Adipocyte (in vitro differentiated cells): ENCODE measurements at regions not wholly inside any gene's neighbourhood (a gene's known extent, or its start where the extent isn't known, plus 50 kb on each side); places are given as distances from the start of the nearest gene placed in this dataset.

Source experiments
- DNase-seq: peaks from one replicate; pipeline ENCODE4 v3.0.0-alpha.2; 2015; ENCODE audit warnings: low read depth
- H3K27me3 ChIP-seq: replicated peaks from 2 replicates; pipeline ENCODE4 v1.7.0; 2013; ENCODE audit warnings: mild to moderate bottlenecking, low read length, moderate library complexity; ENCODE audit not compliant: control insufficient read depth, insufficient read depth
- H3K36me3 ChIP-seq: 2 replicates; pipeline ENCODE4 v1.7.0; 2013; ENCODE audit warnings: low read length, mild to moderate bottlenecking, moderate library complexity; ENCODE audit not compliant: control insufficient read depth, insufficient read depth, severe bottlenecking
- H3K4me1 ChIP-seq: 2 replicates; pipeline ENCODE4 v1.7.0; 2013; ENCODE audit warnings: mild to moderate bottlenecking, low read length, moderate library complexity; ENCODE audit not compliant: control insufficient read depth, insufficient read depth
- H3K4me3 ChIP-seq: 2 replicates; pipeline ENCODE4 v1.7.0; 2013; ENCODE audit warnings: mild to moderate bottlenecking, low read length, moderate library complexity
- H3K9ac ChIP-seq: 2 replicates; pipeline ENCODE4 v1.7.0; 2013; ENCODE audit warnings: mild to moderate bottlenecking, low read length, moderate library complexity
- H3K9me3 ChIP-seq: 2 replicates; pipeline ENCODE4 v1.7.0; 2013; ENCODE audit warnings: mild to moderate bottlenecking, low read length, moderate library complexity; ENCODE audit not compliant: control insufficient read depth

GRCh38 chr5:73357576-73357975 is 91.0 kb downstream of the FOXD1 start:
- DNase-seq, result no peak
- Histone ChIP-seq H3K4me3 (no peak overlapping the region), H3K27me3 (peaks cover 42% of the 10 kb centered on the region), H3K4me1 (no peaks in the 10 kb centered on the region), H3K9me3 (no peaks in the 10 kb centered on the region), H3K9ac (no peak overlapping the region), H3K36me3 (no peaks in the 10 kb centered on the region)

GRCh38 chr5:73355108-73355507 is 93.5 kb downstream of the FOXD1 start:
- no peak for DNase-seq
- no peaks in the 10 kb centered on the region for H3K36me3 ChIP-seq

DNA sequence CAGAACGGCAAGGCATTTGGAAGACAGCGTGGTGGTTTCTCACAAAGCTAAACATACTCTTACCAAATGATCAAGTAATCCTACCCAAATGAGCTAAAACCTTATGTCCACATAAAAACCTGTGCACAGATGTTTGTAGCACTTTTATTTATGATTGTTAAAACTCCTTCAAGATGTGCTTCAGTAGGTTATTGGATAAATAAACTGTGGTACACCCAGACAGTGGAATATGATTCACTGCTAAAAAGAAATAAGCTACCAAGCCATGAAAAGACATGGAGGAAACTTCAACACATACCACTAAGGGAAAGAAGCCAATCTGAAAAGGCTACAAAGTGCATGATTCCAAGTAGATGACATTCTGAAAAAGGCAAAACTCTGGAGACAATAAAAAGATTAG is 94.2 kb downstream of the FOXD1 start:
- Histone ChIP-seq H3K9ac (no peak overlapping the region), H3K36me3 (no peaks in the 10 kb centered on the region), H3K9me3 (peaks cover 28% of the 10 kb centered on the region), H3K27me3 (peaks cover 39% of the 10 kb centered on the region), H3K4me3 (no peak overlapping the region), H3K4me1 (no peaks in the 10 kb centered on the region)
- no peak for DNase-seq

More at GRCh38 chr5:73355108-73355507, 93.5 kb downstream of the FOXD1 start:
- Histone ChIP-seq H3K4me3 (no peak overlapping the region), H3K9ac (no peak overlapping the region), H3K9me3 (peaks cover 21% of the 10 kb centered on the region), H3K27me3 (peaks cover 39% of the 10 kb centered on the region), H3K4me1 (no peaks in the 10 kb centered on the region)

GRCh38 chr5:73352649-73353230 is 95.8 kb downstream of the FOXD1 start:
- no peaks in the 10 kb centered on the region for H3K36me3 ChIP-seq

DNA sequence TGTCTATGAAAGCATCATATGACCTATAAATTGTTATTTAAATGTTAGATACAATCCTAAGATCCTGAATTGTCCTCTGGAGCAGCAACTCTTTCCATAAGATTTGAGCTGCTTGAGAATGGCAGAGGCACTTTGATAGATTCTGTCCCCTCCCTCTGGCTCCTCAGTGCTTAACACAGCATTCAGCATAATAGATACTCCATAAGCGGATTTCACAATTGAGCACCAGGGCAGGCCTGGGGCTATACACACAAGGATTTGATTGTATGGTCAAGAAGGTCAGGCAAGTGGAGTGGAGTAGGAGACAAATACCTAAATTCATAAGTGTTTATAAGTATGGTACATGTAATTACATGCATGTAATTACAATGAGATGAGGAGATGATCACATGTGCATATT is 96.3 kb downstream of the FOXD1 start:
- Histone ChIP-seq H3K4me1 (no peaks in the 10 kb centered on the region), H3K9ac (no peak overlapping the region)
- DNase-seq, result no peak

More at GRCh38 chr5:73352649-73353230, 95.8 kb downstream of the FOXD1 start:
- no peak overlapping the region for H3K4me3 ChIP-seq
- no peaks in the 10 kb centered on the region for H3K4me1 ChIP-seq
- DNase-seq, result no peak
- H3K27me3 ChIP-seq, result peaks cover 31% of the 10 kb centered on the region
- H3K9me3 ChIP-seq, result peaks cover 45% of the 10 kb centered on the region
- no peak overlapping the region for H3K9ac ChIP-seq

GRCh38 chr5:73351593-73351992 is 97.0 kb downstream of the FOXD1 start:
- Histone ChIP-seq H3K36me3 (no peaks in the 10 kb centered on the region), H3K9ac (no peak overlapping the region), H3K4me3 (no peak overlapping the region), H3K4me1 (no peaks in the 10 kb centered on the region), H3K27me3 (peaks cover 20% of the 10 kb centered on the region), H3K9me3 (peaks cover 56% of the 10 kb centered on the region)
- no peak for DNase-seq

More for the DNA sequence above, 96.3 kb downstream of the FOXD1 start:
- Histone ChIP-seq H3K4me3 (no peak overlapping the region), H3K9me3 (peaks cover 50% of the 10 kb centered on the region), H3K27me3 (peaks cover 26% of the 10 kb centered on the region), H3K36me3 (no peaks in the 10 kb centered on the region)

- Histone ChIP-seq H3K4me1 (no peaks in the 10 kb centered on the region), H3K4me3 (no peak overlapping the region), H3K27me3 (no peaks in the 10 kb centered on the region), H3K36me3 (no peaks in the 10 kb centered on the region), H3K9ac (no peak overlapping the region), H3K9me3 (peaks cover 75% of the 10 kb centered on the region)
- DNase-seq, result no peak
Measured at GRCh38 chr5:73346878-73347408, 101.6 kb downstream of the FOXD1 start.

DNA sequence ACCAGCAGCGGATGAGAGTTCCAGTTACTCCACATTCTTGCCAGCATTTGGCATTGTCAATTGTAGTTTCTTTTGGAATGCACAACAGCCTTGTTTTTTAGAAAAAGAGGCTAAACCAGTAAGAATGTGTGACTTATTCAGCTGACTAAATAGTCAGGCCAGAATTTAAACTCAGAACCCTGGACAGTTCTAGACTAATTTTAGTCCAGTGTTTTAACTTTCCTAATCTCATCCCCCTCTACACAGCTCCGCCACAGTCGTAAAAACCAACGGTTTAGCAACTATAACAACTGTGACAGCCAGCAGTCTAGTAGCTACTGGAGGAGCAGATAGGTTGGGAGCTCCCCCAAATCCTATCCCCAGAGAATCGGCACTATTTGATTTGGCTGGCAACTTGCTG is 103.7 kb downstream of the FOXD1 start:
- H3K4me3 ChIP-seq, result no peak overlapping the region
- H3K9ac ChIP-seq, result no peak overlapping the region
- H3K27me3 ChIP-seq, result peaks cover 11% of the 10 kb centered on the region
- H3K4me1 ChIP-seq, result no peaks in the 10 kb centered on the region
- DNase-seq, result no peak
- no peaks in the 10 kb centered on the region for H3K36me3 ChIP-seq
- H3K9me3 ChIP-seq, result peaks cover 59% of the 10 kb centered on the region

- Histone ChIP-seq H3K36me3 (no peaks in the 10 kb centered on the region), H3K4me1 (peaks cover 15% of the 10 kb centered on the region), H3K27me3 (peaks cover 19% of the 10 kb centered on the region), H3K9me3 (peaks cover 12% of the 10 kb centered on the region), H3K4me3 (no peak overlapping the region), H3K9ac (no peak overlapping the region)
- no peak for DNase-seq
Measured at GRCh38 chr5:73339711-73340110, 108.9 kb downstream of the FOXD1 start.

DNA sequence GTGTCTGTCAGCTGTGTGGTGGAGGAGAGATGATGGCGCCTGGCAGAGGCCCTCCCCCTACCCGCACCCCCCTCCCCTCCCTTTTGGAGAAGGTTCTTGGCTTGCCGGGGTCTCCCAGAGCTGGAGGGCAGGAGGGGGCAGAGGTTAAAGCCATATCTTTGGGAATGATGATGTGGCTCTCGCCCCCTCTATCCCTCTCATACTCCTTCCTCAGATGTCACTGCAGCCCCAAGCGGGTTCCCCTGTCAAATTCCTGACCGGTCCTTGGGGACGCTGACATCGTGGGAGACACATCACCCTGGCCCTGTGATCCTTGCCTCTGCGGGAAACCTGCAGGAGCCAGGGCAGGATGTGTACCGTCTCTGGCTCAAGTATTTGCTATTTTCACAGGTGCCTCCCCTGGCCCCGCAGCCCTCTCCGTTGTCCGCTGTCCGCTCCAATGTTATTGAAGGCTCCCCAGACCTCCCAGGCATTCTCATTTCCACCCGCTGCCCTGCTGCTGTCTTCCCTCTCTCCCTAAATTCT is 109.5 kb downstream of the FOXD1 start:
- H3K4me3 ChIP-seq, result no peak overlapping the region
- no peaks in the 10 kb centered on the region for H3K36me3 ChIP-seq
- peaks cover 15% of the 10 kb centered on the region for H3K4me1 ChIP-seq
- peaks cover 19% of the 10 kb centered on the region for H3K27me3 ChIP-seq
- peaks cover 10% of the 10 kb centered on the region for H3K9me3 ChIP-seq
- H3K9ac ChIP-seq, result no peak overlapping the region
- no peak for DNase-seq

- H3K27me3 ChIP-seq, result peaks cover 19% of the 10 kb centered on the region
- H3K4me1 ChIP-seq, result peaks cover 15% of the 10 kb centered on the region
- DNase-seq, result peak; percentile 83
- H3K9ac ChIP-seq, result peak overlapping the region; percentile 11
- H3K9me3 ChIP-seq, result peaks cover 7% of the 10 kb centered on the region
- no peak overlapping the region for H3K4me3 ChIP-seq
- H3K36me3 ChIP-seq, result no peaks in the 10 kb centered on the region
Measured at GRCh38 chr5:73338256-73339050, 110.1 kb downstream of the FOXD1 start.
